OCI-LY3 (cell line): ENCODE measurements at regions not wholly inside any gene's neighbourhood (a gene's known extent, or its start where the extent isn't known, plus 50 kb on each side); places are given as distances from the start of the nearest gene placed in this dataset.

Source experiments
- H2AFZ ChIP-seq: fragments of 200-600, 300-600 bp; shearing (Covaris generic); 2 replicates; pipeline ENCODE4 v1.6.0; 2014; ENCODE audit warnings: antibody characterized with exemption, low read depth, low read length
- H3K27ac ChIP-seq: fragments of 200-600, 300-600 bp; sonication (generic); 2 replicates; pipeline ENCODE4 v1.5.1; 2014; ENCODE audit warnings: mild to moderate bottlenecking, low read length, moderate library complexity, mixed read lengths
- H3K27me3 ChIP-seq: fragments of 200-600, 300-600 bp; sonication (generic); 2 replicates; pipeline ENCODE4 v1.6.1; 2014; ENCODE audit warnings: low read depth, low read length, mixed read lengths
- H3K36me3 ChIP-seq: fragments of 200-600, 300-600 bp; sonication (generic); replicated peaks from 2 replicates; pipeline ENCODE3; 2014; ENCODE audit warnings: low read depth, low read length, mixed read lengths
- H3K4me1 ChIP-seq: fragments of 300-600, 200-600 bp; sonication (generic); 2 replicates; pipeline ENCODE4 v1.6.1; 2014; ENCODE audit warnings: low read length, mixed read lengths
- H3K4me2 ChIP-seq: fragments of 200-600, 300-600 bp; sonication (generic); 2 replicates; pipeline ENCODE4 v1.6.1; 2014; ENCODE audit warnings: low read length, mixed read lengths
- H3K4me3 ChIP-seq: fragments of 300-600, 200-600 bp; sonication (generic); 2 replicates; pipeline ENCODE4 v1.5.1; 2014; ENCODE audit warnings: antibody characterized with exemption, mild to moderate bottlenecking, low read length, moderate library complexity
- H3K79me2 ChIP-seq: fragments of 300-600, 200-600 bp; shearing (Covaris generic); 2 replicates; pipeline ENCODE4 v1.6.1; 2014; ENCODE audit warnings: mild to moderate bottlenecking, low read length, mixed read lengths
- H3K9ac ChIP-seq: fragments of 300-600, 200-600 bp; shearing (Covaris generic); 2 replicates; pipeline ENCODE4 v1.6.0; 2014; ENCODE audit warnings: mild to moderate bottlenecking, low read length, moderate library complexity
- H3K9me3 ChIP-seq: fragments of 200-600, 300-600 bp; shearing (Covaris generic); 2 replicates; pipeline ENCODE4 v1.6.1; 2014; ENCODE audit warnings: low read length, mixed read lengths; ENCODE audit not compliant: insufficient read depth
- H4K20me1 ChIP-seq: fragments of 200-600, 300-600 bp; sonication (generic); 2 replicates; pipeline ENCODE4 v1.6.1; 2016; ENCODE audit warnings: low read length, mixed read lengths; ENCODE audit not compliant: insufficient read depth
- CTCF ChIP-seq: fragments of 200-600, 300-600 bp; sonication (generic); IDR thresholded peaks from 2 replicates; pipeline ENCODE4 v1.5.1; 2014; ENCODE audit warnings: antibody characterized with exemption, low read length, low read depth
- EZH2phosphoT487 ChIP-seq: fragments of 200-600 bp; shearing (Covaris generic); IDR thresholded peaks from 2 replicates; pipeline ENCODE4 v1.6.1; 2018; ENCODE audit warnings: antibody characterized with exemption, mixed run types, low read depth

- TF ChIP-seq CTCF = no peak
- TF ChIP-seq EZH2phosphoT487 = no peak
- no peak overlapping the region for H3K9ac ChIP-seq
- no peak overlapping the region for H2AFZ ChIP-seq
- H3K36me3 ChIP-seq = peaks cover 2% of the 10 kb centered on the region
- H3K4me2 ChIP-seq = no peak overlapping the region
- H4K20me1 ChIP-seq = no peaks in the 10 kb centered on the region
- H3K27ac ChIP-seq = no peak overlapping the region
- H3K27me3 ChIP-seq = no peaks in the 10 kb centered on the region
- H3K79me2 ChIP-seq = no peaks in the 10 kb centered on the region
- no peaks in the 10 kb centered on the region for H3K9me3 ChIP-seq
- H3K4me1 ChIP-seq = no peaks in the 10 kb centered on the region
- no peak overlapping the region for H3K4me3 ChIP-seq
Observed at GRCh38 chr2:144054911-144055310, 465.0 kb downstream of the ZEB2 start.

- Histone ChIP-seq H3K27me3 (no peaks in the 10 kb centered on the region), H3K9me3 (no peaks in the 10 kb centered on the region), H3K36me3 (no peaks in the 10 kb centered on the region), H4K20me1 (no peaks in the 10 kb centered on the region), H3K4me1 (no peaks in the 10 kb centered on the region), H3K79me2 (no peaks in the 10 kb centered on the region), H3K4me2 (no peak overlapping the region), H3K9ac (no peak overlapping the region), H3K4me3 (no peak overlapping the region), H2AFZ (no peak overlapping the region), H3K27ac (no peak overlapping the region)
- TF ChIP-seq EZH2phosphoT487 (no peak), CTCF (no peak)
Observed at GRCh38 chr2:144052083-144052482, 467.8 kb downstream of the ZEB2 start.

- H3K79me2 ChIP-seq = no peaks in the 10 kb centered on the region
- H3K4me1 ChIP-seq = no peaks in the 10 kb centered on the region
- H3K9me3 ChIP-seq = no peaks in the 10 kb centered on the region
- no peak overlapping the region for H3K9ac ChIP-seq
- no peak overlapping the region for H2AFZ ChIP-seq
- no peaks in the 10 kb centered on the region for H4K20me1 ChIP-seq
- H3K27me3 ChIP-seq = no peaks in the 10 kb centered on the region
- no peak overlapping the region for H3K4me2 ChIP-seq
- H3K4me3 ChIP-seq = no peak overlapping the region
- no peaks in the 10 kb centered on the region for H3K36me3 ChIP-seq
- no peak overlapping the region for H3K27ac ChIP-seq
- TF ChIP-seq EZH2phosphoT487 (no peak), CTCF (no peak)
Observed at GRCh38 chr2:144049137-144049536, 470.8 kb downstream of the ZEB2 start.

- Histone ChIP-seq H2AFZ (no peak overlapping the region), H3K79me2 (no peaks in the 10 kb centered on the region), H3K9me3 (no peaks in the 10 kb centered on the region), H3K4me3 (no peak overlapping the region), H4K20me1 (no peaks in the 10 kb centered on the region), H3K4me1 (no peaks in the 10 kb centered on the region), H3K27me3 (no peaks in the 10 kb centered on the region), H3K4me2 (no peak overlapping the region), H3K36me3 (no peaks in the 10 kb centered on the region), H3K9ac (no peak overlapping the region), H3K27ac (no peak overlapping the region)
- TF ChIP-seq EZH2phosphoT487 (no peak), CTCF (no peak)
Observed at GRCh38 chr2:144048631-144049060, 471.3 kb downstream of the ZEB2 start.
